ENCODE measurements at regions not wholly inside any gene's neighbourhood (a gene's known extent, or its start where the extent isn't known, plus 50 kb on each side); places are given as distances from the start of the nearest gene placed in this dataset.

GRCh38 chr14:58849601-58850000 lies 211.8 kb downstream of the DACT1 start:
- no peak overlapping the region for H3K27ac ChIP-seq
- TF ChIP-seq CTCF (conservative IDR thresholded peaks at IDR 0.05), result no peak

GRCh38 chr14:58850011-58850410 lies 212.2 kb downstream of the DACT1 start:
- TF ChIP-seq CTCF (conservative IDR thresholded peaks at IDR 0.05), result no peak
- no peak overlapping the region for H3K27ac ChIP-seq

- no peak overlapping the region for H3K27ac ChIP-seq
- no peak for TF ChIP-seq CTCF (conservative IDR thresholded peaks at IDR 0.05)
Measured at GRCh38 chr14:58861586-58861985, 223.8 kb downstream of the DACT1 start.

- no peak for TF ChIP-seq CTCF (conservative IDR thresholded peaks at IDR 0.05)
- no peak overlapping the region for H3K27ac ChIP-seq
Measured at GRCh38 chr14:58862416-58863160, 224.8 kb downstream of the DACT1 start.

GRCh38 chr14:58863661-58864345 lies 226.0 kb downstream of the DACT1 start:
- no peak for TF ChIP-seq CTCF (conservative IDR thresholded peaks at IDR 0.05)
- no peak overlapping the region for H3K27ac ChIP-seq

- no peak for TF ChIP-seq CTCF (conservative IDR thresholded peaks at IDR 0.05)
- H3K27ac ChIP-seq, result no peak overlapping the region
Measured at GRCh38 chr14:58864751-58865513, 227.2 kb downstream of the DACT1 start.

Data from VCaP (cell line).